Gastroesophageal sphincter (tissue), 4 donors: ENCODE measurements at regions not wholly inside any gene's neighbourhood (a gene's known extent, or its start where the extent isn't known, plus 50 kb on each side); places are given as distances from the start of the nearest gene placed in this dataset.
"Not testable (repeated sequence)": the region's sequence is repeated elsewhere in the genome, so short reads cannot be mapped to it uniquely, and the experiment has no call there.

Experiments used
- ATAC-seq: fragments of 150-250 bp; one replicate; pipeline ENCODE4 v1.9.1; 2016; ENCODE audit warnings: mild to moderate bottlenecking, moderate library complexity
- H3K27ac ChIP-seq, 4 donors: fragments of 200-600 bp; sonication (generic) in 3 of 4; 1 replicate in 3 of 4; 2 replicates in 1 of 4; pipeline ENCODE4 v1.5.1; 2016 to 2019
- H3K27me3 ChIP-seq: fragments of 200-600 bp; sonication (generic); one replicate; pipeline ENCODE4 v1.5.1; 2019
- H3K36me3 ChIP-seq, 2 donors: fragments of 200-600 bp; sonication (generic); one replicate each; pipeline ENCODE4 v1.5.1; 2019; ENCODE audit warnings: control low read depth in 1 of 2
- H3K4me1 ChIP-seq, 3 donors: fragments of 200-600 bp; sonication (generic); 1 replicate in 2 of 3; 2 replicates in 1 of 3; pipeline ENCODE4 v1.5.1; 2016 to 2019; ENCODE audit warnings: control low read depth in 2 of 3
- H3K4me3 ChIP-seq, 2 donors: fragments of 200-600 bp; sonication (generic); one replicate each; pipeline ENCODE4 v1.5.1; 2019; ENCODE audit warnings: mild to moderate bottlenecking in 1 of 2, moderate library complexity in 1 of 2
- H3K9me3 ChIP-seq, 3 donors: fragments of 200-600 bp; sonication (generic); one replicate each; pipeline ENCODE4 v1.5.1; 2017 to 2019; ENCODE audit warnings: control low read depth in 2 of 3
- CTCF ChIP-seq, 4 experiments: fragments of 200-600 bp in 2 of 4; fragments of 450-650 bp in 2 of 4; sonication (generic) in 1 of 4; IDR thresholded peaks; one replicate each; pipeline ENCODE4 v1.5.1; 2017 to 2019; ENCODE audit warnings: antibody characterized with exemption in 4 of 4, mild to moderate bottlenecking in 2 of 4, moderate library complexity in 2 of 4
- EP300 ChIP-seq: sonication (generic); formaldehyde crosslinking; IDR thresholded peaks from one replicate; pipeline ENCODE4 v1.6.1; 2017; ENCODE audit warnings: antibody characterized with exemption, mild to moderate bottlenecking
- POLR2A ChIP-seq, 2 donors: fragments of 450-650 bp; IDR thresholded peaks; one replicate each; pipeline ENCODE4 v1.6.1; 2017; ENCODE audit warnings: antibody characterized with exemption in 2 of 2, mild to moderate bottlenecking in 2 of 2, moderate library complexity in 1 of 2
- POLR2AphosphoS5 ChIP-seq: sonication (generic); formaldehyde crosslinking; IDR thresholded peaks from one replicate; pipeline ENCODE4 v1.6.1; 2017; ENCODE audit warnings: antibody characterized with exemption
- WGBS, 2 donors: methylation state at CpG; one replicate each; pipeline ENCODE4 v1.1.5; 2018; ENCODE audit warnings: low coverage in 1 of 2; 5-methylcytosine and 5-hydroxymethylcytosine counted together

GRCh38 chr15:61376516-61376915 lies 147.4 kb upstream of the RORA start:
- H3K4me3 ChIP-seq = no peak overlapping the region
- no peaks in the 10 kb centered on the region for H3K36me3 ChIP-seq
- no peak for ATAC-seq
- no peaks in the 10 kb centered on the region for H3K4me1 ChIP-seq
- WGBS, 2 donors = 92% methylated on average over 3 of the region's 3 CpGs; no CpG with 5 or more reads in 1 of the 2 donors
- no peaks in the 10 kb centered on the region for H3K27me3 ChIP-seq
- H3K9me3 ChIP-seq = no peaks in the 10 kb centered on the region
- no peak overlapping the region for H3K27ac ChIP-seq
- TF ChIP-seq POLR2A (IDR thresholded peaks at IDR 0.05) = no peak

- H3K4me3 ChIP-seq = no peak overlapping the region
- H3K4me1 ChIP-seq = no peaks in the 10 kb centered on the region
- no peak overlapping the region for H3K27ac ChIP-seq
- no peaks in the 10 kb centered on the region for H3K36me3 ChIP-seq
- no peaks in the 10 kb centered on the region for H3K27me3 ChIP-seq
- no peaks in the 10 kb centered on the region for H3K9me3 ChIP-seq
- ATAC-seq = no peak
- 92 to 96% methylated on average over 2 of the region's 2 CpGs for WGBS, 2 donors
- no peak for TF ChIP-seq CTCF (IDR thresholded peaks at IDR 0.05)
- TF ChIP-seq POLR2A (IDR thresholded peaks at IDR 0.05) = no peak
- no peak for TF ChIP-seq EP300
- TF ChIP-seq POLR2AphosphoS5 = no peak
Measured at GRCh38 chr15:61374848-61375247, 145.7 kb upstream of the RORA start.

- WGBS, 2 donors = 100% methylated on average over 1 of the region's 2 CpGs
- Histone ChIP-seq H3K9me3 (peaks cover 0 to 14% (median 0%) of the 10 kb centered on the region in 3 donors), H3K4me1 (no peaks in the 10 kb centered on the region), H3K27me3 (peaks cover 14% of the 10 kb centered on the region), H3K36me3 (no peaks in the 10 kb centered on the region), H3K27ac (no peak overlapping the region), H3K4me3 (no peak overlapping the region)
- TF ChIP-seq EP300 (no peak), POLR2A (IDR thresholded peaks at IDR 0.05) (no peak), POLR2AphosphoS5 (no peak), CTCF (IDR thresholded peaks at IDR 0.05) (no peak)
- no peak for ATAC-seq
Measured at GRCh38 chr15:61367953-61368352, 138.9 kb upstream of the RORA start.

- no peak for TF ChIP-seq POLR2AphosphoS5
- no peaks in the 10 kb centered on the region for H3K4me1 ChIP-seq
- no CpG with 5 or more reads among the region's 13 CpGs for WGBS, 2 donors
Measured at GRCh38 chr15:61364871-61365270, 135.8 kb upstream of the RORA start.

DNA sequence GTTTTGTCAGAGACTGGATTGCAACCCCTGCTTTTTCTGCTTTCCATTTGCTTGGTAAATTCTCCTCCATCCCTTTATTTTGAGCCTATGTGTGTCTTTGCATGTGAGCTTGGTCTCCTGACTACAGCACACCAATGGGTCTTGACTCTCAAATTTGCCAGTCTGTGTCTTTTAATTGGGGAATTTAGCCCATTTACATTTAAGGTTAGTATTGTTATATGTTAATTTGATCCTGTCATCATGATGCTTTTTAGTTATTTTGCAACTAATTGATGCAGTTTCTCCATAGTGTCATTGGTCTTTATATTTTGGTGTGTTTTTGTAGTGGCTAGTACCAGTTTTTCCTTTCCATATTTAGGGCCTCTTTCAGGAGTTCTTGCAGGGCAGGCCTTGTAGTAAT lies 133.8 kb upstream of the RORA start:
- H3K27ac ChIP-seq, H3K4me1 ChIP-seq, H3K4me3 ChIP-seq, ATAC-seq, H3K36me3 ChIP-seq: not testable (repeated sequence)
- Histone ChIP-seq H3K27me3 (peaks cover 14% of the 10 kb centered on the region), H3K9me3 (peaks cover 0 to 41% (median 0%) of the 10 kb centered on the region in 3 donors)

More at GRCh38 chr15:61364871-61365270, 135.8 kb upstream of the RORA start:
- H3K27me3 ChIP-seq = peaks cover 14% of the 10 kb centered on the region
- H3K27ac ChIP-seq = no peak overlapping the region
- ATAC-seq = no peak
- H3K36me3 ChIP-seq = no peaks in the 10 kb centered on the region
- H3K9me3 ChIP-seq = peaks cover 0 to 36% (median 0%) of the 10 kb centered on the region in 3 donors
- no peak overlapping the region for H3K4me3 ChIP-seq

DNA sequence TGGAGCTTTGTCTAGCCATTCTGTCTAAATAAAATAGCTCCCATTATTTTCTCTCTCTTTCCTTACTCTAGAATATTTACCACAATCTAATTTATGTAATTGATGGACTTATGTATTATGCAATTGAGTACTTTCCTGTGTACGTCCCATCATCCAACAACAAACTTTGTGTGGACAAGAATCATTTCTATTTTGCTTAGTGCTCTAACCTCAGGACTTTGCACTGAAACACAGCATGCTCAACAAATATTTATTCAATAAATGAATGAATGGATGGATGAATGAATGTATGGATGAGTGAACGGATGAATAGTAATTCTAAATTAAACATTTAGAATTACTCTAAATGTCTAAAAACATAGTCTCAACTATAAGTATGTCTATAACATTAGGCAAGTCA lies 115.2 kb upstream of the RORA start:
- no peak for TF ChIP-seq POLR2A (IDR thresholded peaks at IDR 0.05)
- TF ChIP-seq CTCF (IDR thresholded peaks at IDR 0.05) = no peak
- TF ChIP-seq POLR2AphosphoS5 = no peak
- no peak for TF ChIP-seq EP300
- no peaks in the 10 kb centered on the region for H3K4me1 ChIP-seq

DNA sequence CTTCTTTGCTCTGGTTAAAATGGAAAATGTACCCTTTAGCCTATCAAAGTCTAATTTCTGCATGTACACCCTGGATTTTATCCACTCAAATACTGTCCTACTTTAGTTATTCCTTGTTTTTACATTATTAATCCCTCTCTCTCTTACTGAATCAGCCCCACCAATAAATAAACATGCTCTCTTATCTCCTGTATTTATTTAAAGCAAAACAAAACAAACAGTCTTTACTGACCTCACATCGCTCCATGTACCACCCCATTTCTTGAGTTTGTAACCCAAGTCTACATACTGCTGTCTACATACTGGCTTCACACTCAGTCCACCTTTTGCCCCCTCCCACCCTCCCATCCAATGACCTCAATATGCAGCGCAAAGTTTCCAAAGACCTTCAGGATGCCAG lies 113.3 kb upstream of the RORA start:
- H3K4me1 ChIP-seq = no peaks in the 10 kb centered on the region
- WGBS, 2 donors = 50 to 56% methylated on average over 1 to 2 of the region's 2 CpGs
- no peak overlapping the region for H3K27ac ChIP-seq
- H3K36me3 ChIP-seq = no peaks in the 10 kb centered on the region
- H3K27me3 ChIP-seq = no peaks in the 10 kb centered on the region
- H3K9me3 ChIP-seq = peaks cover 0 to 19% (median 0%) of the 10 kb centered on the region in 3 donors
- TF ChIP-seq CTCF (IDR thresholded peaks at IDR 0.05) (no peak), EP300 (no peak), POLR2A (IDR thresholded peaks at IDR 0.05) (no peak), POLR2AphosphoS5 (no peak)
- no peak overlapping the region for H3K4me3 ChIP-seq
- no peak for ATAC-seq

More for the DNA sequence above, 115.2 kb upstream of the RORA start:
- no peaks in the 10 kb centered on the region for H3K27me3 ChIP-seq
- H3K9me3 ChIP-seq = peaks cover 0 to 19% (median 0%) of the 10 kb centered on the region in 3 donors
- no peak overlapping the region for H3K4me3 ChIP-seq
- WGBS, 2 donors = 66 to 70% methylated on average over 2 of the region's 2 CpGs
- H3K36me3 ChIP-seq = no peaks in the 10 kb centered on the region
- no peak for ATAC-seq
- no peak overlapping the region for H3K27ac ChIP-seq
